Tibial nerve (tissue), 4 donors: ENCODE measurements at regions not wholly inside any gene's neighbourhood (a gene's known extent, or its start where the extent isn't known, plus 50 kb on each side); places are given as distances from the start of the nearest gene placed in this dataset.
"Not testable (repeated sequence)": the region's sequence is repeated elsewhere in the genome, so short reads cannot be mapped to it uniquely, and the experiment has no call there.

Experiments used
- DNase-seq, 2 donors: peaks; one replicate each; pipeline ENCODE4 v3.0.0-alpha.2; 2019; ENCODE audit warnings: low spot score in 2 of 2
- H3K27ac ChIP-seq, 4 donors: fragments of 200-600 bp; sonication (generic) in 3 of 4; one replicate each; pipeline ENCODE4 v1.5.1; 2017 to 2019; ENCODE audit warnings: mild to moderate bottlenecking in 1 of 4
- H3K27me3 ChIP-seq, 2 donors: fragments of 200-600 bp; sonication (generic) in 1 of 2; one replicate each; pipeline versions ENCODE4 v1.5.1 to v1.6.0; 2017 to 2019
- H3K36me3 ChIP-seq, 3 donors: fragments of 200-600 bp; sonication (generic); one replicate each; pipeline ENCODE4 v1.5.1; 2018 to 2019
- H3K4me1 ChIP-seq, 4 donors: fragments of 200-600 bp; sonication (generic) in 3 of 4; one replicate each; pipeline ENCODE4 v1.5.1; 2017 to 2019
- H3K4me3 ChIP-seq, 4 donors: fragments of 200-600 bp; sonication (generic) in 3 of 4; one replicate each; pipeline ENCODE4 v1.5.1; 2017 to 2019; ENCODE audit warnings: mild to moderate bottlenecking in 1 of 4, moderate library complexity in 1 of 4
- H3K9me3 ChIP-seq, 4 donors: fragments of 200-600 bp; sonication (generic) in 3 of 4; one replicate each; pipeline ENCODE4 v1.5.1; 2017 to 2019
- CTCF ChIP-seq, 5 experiments: fragments of 200-600 bp in 3 of 5; fragments of 450-650 bp in 2 of 5; sonication (generic) in 3 of 5; IDR thresholded peaks; one replicate each; pipeline ENCODE4 v1.5.1; 2016 to 2019; ENCODE audit warnings: antibody characterized with exemption in 5 of 5, mild to moderate bottlenecking in 3 of 5, moderate library complexity in 2 of 5
- EP300 ChIP-seq, 2 donors: sonication (generic); formaldehyde crosslinking; IDR thresholded peaks; one replicate each; pipeline ENCODE4 v1.6.1; 2017; ENCODE audit warnings: antibody characterized with exemption in 2 of 2, mild to moderate bottlenecking in 1 of 2
- POLR2A ChIP-seq, 2 donors: fragments of 450-650 bp; IDR thresholded peaks; one replicate each; pipeline ENCODE4 v1.6.1; 2017; ENCODE audit warnings: antibody characterized with exemption in 2 of 2, mild to moderate bottlenecking in 2 of 2, moderate library complexity in 2 of 2
- WGBS, 2 donors: methylation state at CpG; one replicate each; pipeline ENCODE4 v1.1.5; 2018; 5-methylcytosine and 5-hydroxymethylcytosine counted together

- no peaks in the 10 kb centered on the region for H3K4me1 ChIP-seq
- H3K9me3 ChIP-seq: peaks cover 0 to 6% (median 0%) of the 10 kb centered on the region in 4 donors
- H3K36me3 ChIP-seq: no peaks in the 10 kb centered on the region
- DNase-seq: no peak
- 85 to 87% methylated on average over 7 of the region's 7 CpGs for WGBS, 2 donors
- H3K27me3 ChIP-seq: no peaks in the 10 kb centered on the region
- TF ChIP-seq POLR2A (IDR thresholded peaks at IDR 0.05): no peak
- TF ChIP-seq CTCF (IDR thresholded peaks at IDR 0.05): no peak
- TF ChIP-seq EP300 (IDR thresholded peaks at IDR 0.05): no peak
- no peak overlapping the region for H3K4me3 ChIP-seq
- no peak overlapping the region for H3K27ac ChIP-seq
These were observed 465.5 kb downstream of the PDZRN4 start for GRCh38 chr12:41653386-41654326.

- no peak overlapping the region for H3K27ac ChIP-seq
- no peaks in the 10 kb centered on the region for H3K36me3 ChIP-seq
- no peaks in the 10 kb centered on the region for H3K4me1 ChIP-seq
- WGBS, 2 donors: 81% methylated on average over 8 of the region's 8 CpGs
- peaks cover 0 to 6% (median 0%) of the 10 kb centered on the region in 4 donors for H3K9me3 ChIP-seq
- no peak for DNase-seq
- H3K27me3 ChIP-seq: no peaks in the 10 kb centered on the region
- H3K4me3 ChIP-seq: no peak overlapping the region
- no peak for TF ChIP-seq CTCF (IDR thresholded peaks at IDR 0.05)
- TF ChIP-seq EP300 (IDR thresholded peaks at IDR 0.05): no peak
- no peak for TF ChIP-seq POLR2A (IDR thresholded peaks at IDR 0.05)
These were observed 464.9 kb downstream of the PDZRN4 start for GRCh38 chr12:41652981-41653380.

- no peaks in the 10 kb centered on the region for H3K36me3 ChIP-seq
- TF ChIP-seq POLR2A (IDR thresholded peaks at IDR 0.05): no peak
- no peak for TF ChIP-seq CTCF (IDR thresholded peaks at IDR 0.05)
- TF ChIP-seq EP300 (IDR thresholded peaks at IDR 0.05): no peak
- H3K4me3 ChIP-seq: no peak overlapping the region
- no peaks in the 10 kb centered on the region for H3K4me1 ChIP-seq
- H3K27ac ChIP-seq: no peak overlapping the region
- no peak for DNase-seq
- WGBS, 2 donors: 78 to 96% methylated on average over 1 of the region's 1 CpG
- H3K9me3 ChIP-seq: no peaks in the 10 kb centered on the region
- no peaks in the 10 kb centered on the region for H3K27me3 ChIP-seq
These were observed 457.5 kb downstream of the PDZRN4 start for GRCh38 chr12:41645624-41646023.

GRCh38 chr12:41642808-41643207 lies 454.7 kb downstream of the PDZRN4 start:
- DNase-seq, H3K27me3 ChIP-seq, H3K4me3 ChIP-seq, H3K9me3 ChIP-seq, H3K36me3 ChIP-seq, H3K4me1 ChIP-seq, H3K27ac ChIP-seq: not testable (repeated sequence)
- 90 to 98% methylated on average over 11 of the region's 11 CpGs for WGBS, 2 donors

- no peak for TF ChIP-seq CTCF (IDR thresholded peaks at IDR 0.05)
- TF ChIP-seq EP300 (IDR thresholded peaks at IDR 0.05): no peak
- TF ChIP-seq POLR2A (IDR thresholded peaks at IDR 0.05): no peak
These were observed 448.5 kb downstream of the PDZRN4 start for GRCh38 chr12:41636653-41637052.

More at GRCh38 chr12:41636653-41637052, 448.5 kb downstream of the PDZRN4 start:
- Histone ChIP-seq H3K27me3 (no peaks in the 10 kb centered on the region), H3K9me3 (peaks cover 0 to 3% (median 1%) of the 10 kb centered on the region in 4 donors), H3K4me3 (no peak overlapping the region), H3K36me3 (no peaks in the 10 kb centered on the region), H3K27ac (no peak overlapping the region), H3K4me1 (no peaks in the 10 kb centered on the region)
- 90 to 95% methylated on average over 4 of the region's 4 CpGs for WGBS, 2 donors
- DNase-seq: no peak
